Fibroblast of the conjunctiva (primary cell): ENCODE measurements at regions not wholly inside any gene's neighbourhood (a gene's known extent, or its start where the extent isn't known, plus 50 kb on each side); places are given as distances from the start of the nearest gene placed in this dataset.
"Not testable (repeated sequence)": the region's sequence is repeated elsewhere in the genome, so short reads cannot be mapped to it uniquely, and the experiment has no call there.

Experiments used
- DNase-seq: peaks from one replicate; pipeline ENCODE4 v3.0.0-alpha.2; 2010; ENCODE audit warnings: low read depth

DNA sequence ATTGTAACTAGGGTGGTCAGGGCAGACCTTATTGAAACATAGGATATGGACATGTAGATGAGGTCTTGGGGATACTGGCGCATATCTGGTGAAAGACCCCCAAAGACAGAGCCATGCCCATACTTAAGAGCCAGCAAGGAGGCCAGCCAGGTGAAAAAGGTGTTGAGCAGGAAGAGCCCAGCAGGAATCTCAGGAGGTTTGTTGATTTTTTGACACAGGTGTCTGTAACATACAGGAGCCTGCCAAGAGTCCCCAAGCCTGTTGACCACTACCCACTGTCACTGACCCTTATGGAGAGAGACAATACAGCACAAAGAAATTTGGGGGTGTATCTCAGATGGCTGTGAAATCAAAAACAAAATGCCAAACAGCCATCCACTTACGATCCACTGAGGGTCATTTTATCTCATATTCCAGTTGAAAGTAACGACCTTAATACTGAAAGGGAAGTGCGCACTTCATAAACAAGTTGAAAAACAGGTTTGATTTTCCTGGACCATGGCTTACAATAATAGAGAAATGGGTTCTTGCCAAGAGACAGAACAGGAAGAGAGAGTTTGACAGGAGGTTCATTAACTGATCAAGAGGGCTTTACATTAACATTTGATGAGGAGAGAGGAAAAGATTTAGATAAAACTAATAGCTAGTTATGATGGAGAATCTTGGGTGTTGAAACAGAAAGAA, 163.6 kb downstream of the GLUL start:
- no peak for DNase-seq

DNA sequence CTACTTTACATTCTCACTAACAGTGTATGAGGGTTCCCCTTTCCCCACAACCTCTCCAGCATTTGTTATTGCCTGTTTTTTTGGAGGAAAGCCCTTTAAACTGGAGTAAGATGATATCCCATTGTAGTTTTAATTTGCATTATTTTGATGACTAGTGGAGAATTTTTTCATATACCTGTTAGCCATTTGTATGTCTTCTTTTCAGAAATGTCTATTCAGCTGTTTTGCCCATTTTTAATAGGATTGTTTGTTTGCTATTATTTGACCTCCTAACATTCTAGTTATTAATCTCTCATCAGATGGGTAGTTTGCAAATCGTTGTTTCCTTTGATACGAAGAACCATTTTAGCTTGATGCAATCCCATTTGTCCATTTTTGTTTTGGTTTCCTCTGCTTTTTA, 165.0 kb downstream of the GLUL start:
- no peak for DNase-seq

DNA sequence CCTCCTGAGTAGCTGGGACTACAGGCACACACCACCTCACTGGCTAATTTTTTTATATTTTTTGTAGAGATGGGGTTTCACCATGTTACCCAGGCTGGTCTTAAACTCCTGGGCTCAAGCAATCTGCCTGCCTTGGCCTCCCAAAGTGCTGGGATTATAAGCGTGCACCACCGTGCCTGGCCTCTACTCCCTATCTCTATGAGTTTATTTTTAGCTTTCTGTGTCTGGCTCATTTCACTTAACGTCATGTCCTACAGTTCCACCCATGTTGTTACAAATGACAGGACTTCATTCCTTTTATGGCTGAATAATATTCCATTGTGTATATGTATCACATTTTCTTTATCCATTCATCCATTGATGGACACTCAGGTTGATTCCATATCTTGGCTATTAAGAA, 164.2 kb upstream of the ZNF648 start:
- not testable (repeated sequence) for DNase-seq

DNA sequence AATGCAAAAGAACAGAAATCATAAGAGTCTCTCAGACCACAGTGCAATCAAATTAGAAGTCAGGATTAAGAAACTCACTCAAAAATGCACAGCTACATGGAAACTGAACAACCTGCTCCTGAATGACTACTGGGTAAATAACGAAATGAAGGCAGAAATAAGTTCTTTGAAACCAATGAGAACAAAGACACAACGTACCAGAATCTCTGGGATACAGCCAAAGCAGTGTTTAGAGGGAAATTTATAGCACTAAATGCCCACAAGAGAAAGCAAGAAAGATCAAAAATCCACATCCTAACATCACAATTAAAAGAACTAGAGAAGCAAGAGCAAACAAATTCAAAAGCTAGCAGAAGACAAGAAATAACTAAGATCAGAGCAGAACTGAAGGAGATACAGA, 160.5 kb upstream of the ZNF648 start:
- DNase-seq, result not testable (repeated sequence)

DNA sequence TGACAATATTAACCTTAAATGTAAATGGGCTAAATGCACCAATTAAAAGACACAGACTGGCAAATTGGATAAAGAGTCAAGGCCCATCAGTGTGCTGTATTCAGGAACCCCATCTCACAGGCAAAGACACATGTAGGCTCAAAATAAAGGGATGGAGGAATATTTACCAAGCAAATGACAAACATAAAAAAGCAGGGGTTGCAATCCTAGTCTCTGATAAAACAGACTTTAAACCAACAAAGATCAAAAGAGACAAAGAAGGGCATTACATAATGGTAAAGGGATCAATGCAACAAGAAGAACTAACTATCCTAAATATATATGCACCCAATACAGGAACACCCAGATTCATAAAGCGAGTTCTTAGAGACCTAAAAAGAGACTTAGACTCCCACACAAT, 159.9 kb upstream of the ZNF648 start:
- not testable (repeated sequence) for DNase-seq

DNA sequence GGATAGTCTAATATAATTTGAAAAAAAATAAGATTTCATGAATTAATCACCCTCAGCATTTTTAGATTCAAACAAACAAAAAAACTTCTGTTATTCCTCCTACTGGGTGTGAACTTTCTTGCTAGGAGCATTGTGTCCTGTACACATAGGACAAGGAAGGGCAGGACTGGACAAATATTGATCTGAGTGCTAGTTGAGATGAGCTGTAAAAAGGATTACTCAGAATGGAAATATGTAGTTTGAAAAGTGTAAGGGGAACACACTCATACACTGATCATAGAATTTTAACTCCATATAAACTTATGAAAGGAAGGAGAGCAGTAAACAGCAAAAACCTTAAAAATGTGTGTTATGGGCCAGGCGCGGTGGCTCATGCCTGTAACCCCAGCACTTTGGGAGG, 156.5 kb upstream of the ZNF648 start:
- no peak for DNase-seq

DNA sequence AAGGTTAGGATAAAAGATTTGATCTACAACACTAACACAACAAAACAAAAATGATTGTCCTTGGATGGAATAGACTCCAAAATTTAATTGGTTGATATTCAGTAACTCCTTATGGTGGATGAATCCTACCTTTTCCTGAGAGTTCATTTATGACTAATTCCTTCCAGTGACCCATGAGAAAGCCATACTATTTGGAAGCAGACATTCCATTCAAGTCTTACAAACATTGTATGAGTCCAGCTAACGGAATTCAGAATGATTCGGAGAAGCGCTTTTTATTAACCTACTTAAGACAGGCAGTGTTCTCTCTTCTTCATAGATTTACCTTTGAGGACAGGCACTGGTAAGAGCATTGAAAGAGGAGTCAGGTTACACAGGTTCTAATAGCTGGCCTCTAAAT, 155.6 kb upstream of the ZNF648 start:
- no peak for DNase-seq

DNA sequence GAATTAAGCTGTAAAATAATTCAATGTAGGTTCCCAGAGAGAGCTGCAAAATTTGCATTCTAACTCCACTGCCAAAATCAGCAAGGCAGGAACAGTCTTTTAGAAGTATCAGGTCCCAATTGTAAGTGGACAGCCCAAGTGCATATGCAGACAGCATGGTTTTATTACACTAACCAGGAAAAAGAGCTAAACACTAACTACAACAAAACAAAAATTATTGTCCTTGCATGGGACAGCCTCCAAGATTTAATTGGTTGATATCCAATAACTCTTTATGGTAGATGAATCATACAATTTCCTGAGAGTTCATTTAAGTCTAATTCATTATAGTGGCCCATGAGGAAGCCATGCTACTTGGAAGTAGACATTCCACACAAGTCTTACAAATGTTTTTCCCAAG, 154.3 kb upstream of the ZNF648 start:
- no peak for DNase-seq

DNA sequence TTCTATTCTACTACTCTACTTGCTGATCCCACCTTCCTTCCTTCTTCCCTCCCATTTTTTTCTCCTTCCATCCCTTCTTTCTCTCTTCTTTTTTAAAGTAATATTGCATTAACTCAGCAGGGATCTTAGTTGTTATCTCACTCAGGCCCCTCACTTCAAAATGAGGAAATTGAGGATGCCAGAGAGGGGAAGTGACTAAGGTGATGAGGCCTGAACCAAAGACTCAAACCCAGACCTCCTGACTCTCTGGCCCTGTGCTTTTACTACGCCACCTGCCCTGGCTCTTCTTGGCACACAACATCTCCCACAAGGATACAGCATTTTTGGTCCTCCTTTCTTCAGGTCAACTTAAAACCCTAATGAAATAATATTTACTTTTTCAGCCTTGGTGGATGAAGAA, 151.7 kb upstream of the ZNF648 start:
- no peak for DNase-seq

DNA sequence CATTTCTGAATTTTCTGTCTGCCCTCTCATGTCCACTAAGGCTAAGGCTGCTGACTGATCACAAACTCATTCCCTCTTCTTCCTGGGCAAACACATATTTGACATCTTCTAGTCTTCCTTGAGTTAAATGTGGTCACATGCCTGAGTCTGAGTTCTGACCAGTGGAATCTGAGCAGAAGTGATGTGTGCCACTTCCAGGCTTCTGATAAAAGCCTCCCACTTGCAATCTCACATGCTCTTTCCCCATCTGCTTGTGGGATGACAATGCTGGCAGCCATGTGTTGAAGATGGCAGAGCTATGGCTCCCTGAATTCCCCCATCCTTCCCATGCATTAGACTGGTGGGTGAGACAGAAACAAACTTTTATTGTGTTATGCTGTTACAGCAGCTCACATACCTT, 149.9 kb upstream of the ZNF648 start:
- DNase-seq, result no peak

DNA sequence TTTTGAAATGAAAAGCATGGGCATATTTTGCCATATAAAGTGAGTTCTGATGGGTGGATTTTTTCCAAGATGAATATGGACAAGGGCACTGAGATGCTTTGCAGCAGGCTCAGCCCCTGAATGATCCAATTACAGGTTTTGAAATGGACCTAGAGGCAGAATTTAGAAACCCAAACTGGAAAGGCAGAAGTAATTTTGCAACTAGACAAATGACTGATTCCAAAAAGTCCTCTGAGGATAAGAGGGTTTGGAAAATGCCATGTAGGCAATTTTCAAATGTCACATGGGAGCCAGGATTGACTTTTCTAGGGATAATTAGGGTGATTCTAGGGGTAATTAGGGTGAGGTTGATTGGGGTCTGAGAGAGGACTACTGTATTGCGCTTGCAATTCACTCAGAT, 148.9 kb upstream of the ZNF648 start:
- no peak for DNase-seq

DNA sequence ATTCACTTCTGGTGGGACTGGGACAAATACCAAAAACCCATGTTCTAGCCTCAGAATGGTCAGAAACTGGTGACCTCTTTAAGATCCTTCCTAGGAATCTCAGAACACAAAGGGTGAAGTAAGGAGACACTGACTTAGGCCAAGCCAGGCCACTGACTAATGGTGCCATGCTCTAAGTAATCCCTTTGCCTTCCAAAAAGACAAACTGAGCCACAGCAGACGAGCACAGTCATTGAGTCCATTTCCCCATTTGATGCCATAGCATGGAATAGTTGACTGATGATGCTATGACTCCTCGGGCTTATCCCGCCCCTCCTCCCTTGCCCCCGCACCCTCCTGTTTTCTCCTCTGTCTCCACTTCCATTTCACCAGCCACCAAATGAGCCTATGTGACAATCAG, 145.8 kb upstream of the ZNF648 start:
- DNase-seq, result no peak

DNA sequence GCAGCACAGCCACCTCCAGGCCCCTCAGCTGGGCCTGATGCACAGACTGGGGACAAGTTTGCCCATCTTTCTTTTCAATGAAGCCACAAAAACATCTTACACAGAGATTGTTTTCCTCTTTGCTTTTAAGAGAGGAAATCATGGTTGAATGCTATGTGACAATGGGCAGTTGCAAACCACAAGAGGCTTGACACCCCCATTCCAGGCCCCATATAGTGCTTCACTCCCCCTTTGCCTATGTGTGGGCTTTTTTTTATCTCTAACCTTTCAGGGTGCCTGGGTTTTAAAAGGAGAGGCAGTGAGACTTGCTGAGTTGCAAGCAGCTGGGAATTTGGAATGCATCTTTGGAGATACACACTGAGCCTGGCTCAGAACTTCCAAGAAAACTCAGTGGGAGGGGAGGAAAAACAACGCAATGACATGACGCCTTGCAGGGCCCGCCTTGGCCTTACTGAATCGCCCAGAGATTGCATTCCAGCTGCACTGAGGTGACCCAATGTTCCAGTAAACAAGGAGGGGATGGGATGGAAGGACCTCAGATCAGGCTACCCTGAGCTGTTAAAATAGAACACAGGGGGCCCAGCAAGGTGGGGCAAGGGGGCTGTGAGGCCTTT, 145.2 kb upstream of the ZNF648 start:
- DNase-seq, result no peak

DNA sequence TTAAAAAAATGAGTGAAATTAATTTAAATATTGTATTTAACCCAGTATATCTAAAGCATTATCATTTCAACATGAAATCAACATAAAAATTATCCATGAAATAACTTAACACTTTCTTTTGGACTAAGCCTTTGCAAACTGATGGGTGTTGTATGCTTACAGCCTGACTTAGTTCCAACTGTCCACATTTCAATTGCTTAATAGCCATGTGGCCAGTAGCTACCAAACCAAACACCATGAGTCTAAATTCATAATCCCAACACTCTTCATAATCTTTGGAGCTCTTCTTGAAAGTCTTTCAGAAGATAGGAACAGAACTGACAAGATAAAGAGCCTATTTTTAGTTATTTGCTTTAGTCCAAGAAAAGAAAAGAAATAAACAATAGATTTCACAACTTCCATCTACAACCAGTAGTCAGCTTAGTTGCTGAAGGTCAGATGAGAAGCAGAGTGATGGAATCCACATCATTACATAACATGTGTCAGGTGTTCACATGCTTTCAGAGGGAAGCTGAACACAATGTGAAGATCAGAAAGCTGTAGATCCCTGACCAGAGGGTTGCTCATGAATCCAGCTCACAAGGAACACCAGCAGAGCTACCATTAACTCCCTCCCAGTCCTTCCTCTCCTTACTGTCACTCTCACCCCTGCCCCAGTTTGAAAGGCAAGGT, 144.0 kb upstream of the ZNF648 start:
- no peak for DNase-seq

DNA sequence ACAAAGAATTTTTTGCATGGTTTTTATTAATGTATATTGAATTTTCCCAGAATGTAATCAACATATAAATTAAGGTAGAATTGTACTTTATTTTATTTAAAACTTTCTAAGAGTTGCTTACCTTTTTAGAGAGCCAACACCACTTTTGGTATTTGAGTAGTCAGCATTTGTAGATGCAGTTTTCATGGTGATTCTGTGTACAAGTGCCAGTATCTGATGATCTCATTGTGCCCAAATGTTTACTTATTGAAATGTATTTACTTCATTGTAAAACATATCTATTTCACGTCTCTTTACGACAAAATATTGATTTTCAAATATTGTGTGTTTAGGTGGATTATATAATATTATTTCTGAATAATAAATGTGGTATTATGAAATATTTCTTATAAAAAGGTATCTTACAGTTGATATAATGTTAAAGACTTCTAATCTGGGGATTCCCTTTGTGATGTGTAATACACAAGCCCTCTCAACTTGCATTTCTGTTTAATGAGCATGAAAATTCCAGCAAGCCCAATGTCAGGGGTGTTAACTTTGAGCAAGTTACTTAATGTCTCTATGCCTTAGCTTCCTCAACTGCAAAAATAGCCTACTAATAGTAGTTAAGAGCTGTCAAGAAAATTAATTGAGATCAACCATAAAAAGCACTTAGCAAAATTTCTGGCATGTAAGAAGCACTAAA, 141.8 kb upstream of the ZNF648 start:
- no peak for DNase-seq

DNA sequence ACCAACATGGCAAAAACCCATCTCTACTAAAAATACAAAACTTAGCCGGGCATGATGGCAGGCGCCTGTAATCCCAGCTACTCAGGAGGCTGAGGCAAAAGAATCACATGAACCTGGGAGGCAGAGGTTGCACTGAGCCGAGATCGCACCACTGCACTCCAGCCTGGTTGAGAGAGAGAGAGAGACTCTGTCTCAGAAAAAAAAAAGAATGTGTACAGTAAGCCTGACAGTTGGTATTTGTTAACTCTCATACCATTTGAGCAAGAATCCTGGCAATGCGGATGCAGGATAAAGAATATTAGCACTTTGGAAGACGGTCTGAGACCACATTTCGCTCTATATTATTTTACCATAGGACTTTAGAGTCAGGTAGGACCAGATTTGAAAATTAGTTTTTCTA, 140.0 kb upstream of the ZNF648 start:
- not testable (repeated sequence) for DNase-seq

DNA sequence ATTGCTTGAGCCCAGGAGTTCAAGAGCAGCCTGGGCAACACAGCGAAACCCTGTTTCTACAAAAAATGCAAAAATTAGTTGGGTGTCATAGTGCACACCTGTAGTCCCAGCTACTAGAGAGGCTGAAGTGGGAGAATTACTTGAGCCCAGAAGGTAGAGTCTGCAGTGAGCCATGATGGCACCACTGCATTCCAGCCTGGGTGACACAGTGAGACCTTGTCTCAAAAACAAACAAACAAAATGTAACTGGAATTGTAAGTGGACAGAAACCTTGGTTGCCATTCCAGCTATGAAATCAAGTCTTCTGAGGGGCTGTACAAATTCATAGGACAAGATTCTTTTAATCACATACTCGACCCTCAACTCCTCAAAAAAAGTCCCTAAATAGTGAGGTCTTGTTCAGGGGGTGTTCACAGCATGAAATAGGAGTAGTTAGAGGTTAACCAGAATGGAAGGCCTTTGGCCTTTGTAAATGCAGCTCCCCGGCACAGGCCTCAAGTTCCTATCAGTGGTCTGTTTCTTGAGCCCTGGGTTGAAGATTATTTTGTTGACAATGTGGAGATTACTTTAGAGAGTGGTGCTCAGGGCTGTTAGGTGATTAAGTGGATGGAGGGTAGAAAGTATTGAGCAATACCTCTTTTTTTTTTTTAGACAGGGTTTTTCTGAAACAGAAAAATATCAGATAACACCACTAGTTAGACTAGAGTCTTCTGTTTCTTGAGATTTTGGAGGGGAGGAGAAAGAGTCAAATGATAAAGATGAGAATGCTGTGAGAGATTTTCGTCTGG, 138.7 kb upstream of the ZNF648 start:
- no peak for DNase-seq

DNA sequence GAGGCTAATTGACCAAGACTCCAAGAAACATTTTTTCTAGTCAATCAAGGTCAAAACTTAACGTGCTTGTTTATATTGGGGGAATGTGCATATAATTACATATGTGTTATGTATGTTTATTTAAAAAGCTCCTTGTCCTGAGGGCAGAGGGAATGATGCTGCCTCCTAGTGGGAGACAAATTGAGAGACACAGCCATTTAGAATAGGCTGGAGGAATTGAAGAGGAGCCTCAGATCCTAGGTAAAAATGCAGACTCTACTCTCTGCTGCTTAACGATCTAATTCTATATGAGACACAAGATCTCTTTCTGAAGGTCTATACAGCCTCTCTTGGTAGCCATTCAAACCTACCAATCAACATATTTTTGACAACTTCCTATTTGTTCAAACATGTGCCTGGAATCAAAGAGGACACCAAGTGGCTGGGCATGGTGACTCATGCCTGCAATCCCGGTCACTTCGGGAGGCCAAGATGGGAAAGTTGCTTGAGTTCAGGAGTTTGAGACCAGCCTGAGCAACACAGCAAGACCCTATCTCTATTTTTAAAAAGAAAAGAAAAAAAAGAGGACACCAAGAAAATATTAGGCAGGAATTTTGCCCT, 136.6 kb upstream of the ZNF648 start:
- no peak for DNase-seq

DNA sequence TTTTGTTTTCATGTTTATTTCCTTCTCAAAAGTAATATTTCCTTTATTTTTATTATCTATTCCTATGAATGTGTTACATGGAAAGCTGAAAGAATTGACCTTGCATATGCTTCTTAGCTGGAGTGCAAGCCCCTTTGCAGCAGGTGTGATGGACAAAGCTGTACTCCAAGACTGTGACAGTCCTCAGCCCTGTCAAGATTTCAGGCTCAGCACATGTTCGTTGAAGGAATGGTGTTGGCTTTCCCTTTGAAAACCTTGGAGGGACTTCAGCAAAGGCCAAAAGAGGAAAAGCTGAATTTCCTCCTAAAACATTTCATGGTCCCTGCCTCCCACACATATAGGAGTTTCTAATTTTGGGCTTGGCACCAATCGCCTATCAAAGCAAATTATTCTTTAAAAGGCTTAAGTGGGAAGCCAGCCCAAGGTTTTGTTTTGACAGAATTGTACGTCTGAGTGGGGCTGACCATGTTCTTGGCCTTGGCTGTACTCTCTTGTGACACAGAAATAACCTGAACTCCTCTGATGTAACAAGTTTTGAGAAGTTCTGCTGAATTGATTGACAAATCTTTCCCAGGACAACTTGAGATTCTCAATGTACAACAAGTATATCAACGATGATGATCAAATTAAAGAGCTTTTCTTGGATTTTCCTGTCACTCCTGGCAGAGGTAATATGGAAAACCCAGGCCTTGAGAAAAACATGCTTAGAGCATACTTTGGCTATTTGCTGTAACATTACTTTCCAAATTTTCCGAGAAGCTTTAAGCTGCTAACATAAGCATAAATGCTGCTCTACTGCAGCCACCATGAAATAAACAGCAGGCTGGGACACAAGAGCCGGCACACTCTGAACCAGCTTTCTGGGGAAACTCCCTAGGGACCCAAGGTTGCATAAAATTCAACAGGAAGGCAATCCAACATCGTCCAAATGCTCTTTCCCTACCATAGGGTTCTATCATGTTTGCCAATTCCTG, 135.7 kb upstream of the ZNF648 start:
- no peak for DNase-seq

DNA sequence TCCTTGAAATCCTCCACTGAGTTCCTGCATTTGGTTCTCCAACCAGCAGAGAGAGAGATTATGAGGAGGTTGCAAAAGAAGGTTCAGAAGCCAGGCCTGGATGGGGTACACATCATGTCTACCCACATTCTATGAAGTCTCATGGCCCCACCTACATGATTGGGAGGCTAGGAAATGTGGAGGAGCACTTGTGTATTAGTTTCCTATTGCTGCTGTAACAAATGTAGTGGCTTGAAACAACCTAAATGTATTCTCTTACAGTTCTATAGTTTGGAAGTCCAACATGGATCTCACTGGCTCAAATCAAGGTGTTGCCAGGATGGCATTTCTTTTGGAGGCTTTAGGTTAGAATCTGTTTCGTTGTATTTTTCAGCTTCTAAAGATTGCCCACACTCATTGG, 134.2 kb upstream of the ZNF648 start:
- no peak for DNase-seq
